Duodenal mucosa (tissue), 2 donors: ENCODE measurements at regions not wholly inside any gene's neighbourhood (a gene's known extent, or its start where the extent isn't known, plus 50 kb on each side); places are given as distances from the start of the nearest gene placed in this dataset.

Source experiments
- H3K27ac ChIP-seq: one replicate; pipeline ENCODE4 v1.7.0; 2013; ENCODE audit warnings: low read depth, low read length
- H3K27me3 ChIP-seq, 2 donors: one replicate each; pipeline ENCODE4 v1.7.0; 2013; ENCODE audit warnings: low read length in 2 of 2, control low read depth in 1 of 2; ENCODE audit not compliant: insufficient read depth in 2 of 2, control insufficient read depth in 1 of 2
- H3K36me3 ChIP-seq, 2 donors: one replicate each; pipeline ENCODE4 v1.7.0; 2013; ENCODE audit warnings: low read length in 2 of 2, control low read depth in 1 of 2; ENCODE audit not compliant: insufficient read depth in 2 of 2, control insufficient read depth in 1 of 2
- H3K4me1 ChIP-seq, 2 donors: one replicate each; pipeline ENCODE4 v1.7.0; 2013; ENCODE audit warnings: low read length in 2 of 2, control low read depth in 1 of 2; ENCODE audit not compliant: insufficient read depth in 2 of 2, control insufficient read depth in 1 of 2
- H3K4me3 ChIP-seq, 2 donors: one replicate each; pipeline ENCODE4 v1.7.0; 2013; ENCODE audit warnings: low read length in 2 of 2, low read depth in 1 of 2
- H3K9ac ChIP-seq, 2 donors: one replicate each; pipeline ENCODE4 v1.7.0; 2013; ENCODE audit warnings: low read length in 2 of 2, low read depth in 1 of 2
- H3K9me3 ChIP-seq, 2 donors: one replicate each; pipeline ENCODE4 v1.7.0; 2013; ENCODE audit warnings: low read length in 2 of 2, control low read depth in 1 of 2; ENCODE audit not compliant: control insufficient read depth in 1 of 2

DNA sequence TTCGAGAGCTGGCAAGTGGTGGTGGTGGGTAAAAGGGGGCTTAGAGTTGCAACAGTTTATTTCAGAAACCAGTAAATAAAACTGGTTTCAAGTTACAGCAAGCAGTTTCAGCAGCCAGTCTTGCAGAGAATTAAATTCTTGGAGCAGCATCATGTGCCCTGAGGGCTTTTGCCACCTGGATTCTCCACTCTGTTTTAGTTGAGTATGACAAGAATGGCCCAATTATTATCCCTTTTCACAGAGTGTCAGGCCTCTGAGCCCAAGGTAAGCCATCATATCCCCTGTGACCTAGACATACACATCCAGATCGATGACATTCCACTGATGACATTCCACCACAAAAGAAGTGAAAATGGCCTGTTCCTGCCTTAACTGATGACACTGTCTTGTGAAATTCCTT lies 72.8 kb upstream of the FANCL start:
- no peak overlapping the region for H3K4me3 ChIP-seq
- H3K27me3 ChIP-seq: no peaks in the 10 kb centered on the region
- no peaks in the 10 kb centered on the region for H3K36me3 ChIP-seq
- no peaks in the 10 kb centered on the region for H3K9me3 ChIP-seq
- no peak overlapping the region for H3K9ac ChIP-seq
- no peak overlapping the region for H3K27ac ChIP-seq
- H3K4me1 ChIP-seq: no peaks in the 10 kb centered on the region

DNA sequence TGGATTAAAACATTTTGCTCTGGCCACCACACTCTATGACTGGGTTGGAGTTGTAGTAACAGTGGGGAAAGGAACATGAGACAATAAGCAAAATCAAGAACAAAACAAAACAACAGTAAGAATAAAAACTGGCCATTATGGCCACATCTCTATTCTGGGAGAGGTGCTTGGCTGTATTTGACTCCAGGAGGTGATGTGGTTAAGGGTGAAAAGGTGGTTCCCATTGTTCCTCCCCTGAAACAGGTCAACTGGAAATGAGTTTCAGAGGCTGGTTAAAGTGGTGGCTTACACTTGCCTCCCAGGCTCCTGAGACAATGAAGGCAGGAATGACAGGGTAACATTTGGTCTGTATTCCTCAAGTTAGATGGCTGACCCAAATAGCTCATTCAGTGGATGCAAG lies 67.3 kb upstream of the FANCL start:
- Histone ChIP-seq H3K4me1 (no peaks in the 10 kb centered on the region), H3K9ac (no peak overlapping the region), H3K9me3 (no peaks in the 10 kb centered on the region), H3K27me3 (no peaks in the 10 kb centered on the region), H3K36me3 (no peaks in the 10 kb centered on the region), H3K27ac (no peak overlapping the region), H3K4me3 (no peak overlapping the region)

- Histone ChIP-seq H3K27ac (no peak overlapping the region), H3K4me1 (no peaks in the 10 kb centered on the region), H3K4me3 (no peak overlapping the region), H3K27me3 (no peaks in the 10 kb centered on the region), H3K9me3 (no peaks in the 10 kb centered on the region), H3K9ac (no peak overlapping the region), H3K36me3 (no peaks in the 10 kb centered on the region)
These were observed 63.7 kb upstream of the FANCL start for GRCh38 chr2:58304843-58305242.

DNA sequence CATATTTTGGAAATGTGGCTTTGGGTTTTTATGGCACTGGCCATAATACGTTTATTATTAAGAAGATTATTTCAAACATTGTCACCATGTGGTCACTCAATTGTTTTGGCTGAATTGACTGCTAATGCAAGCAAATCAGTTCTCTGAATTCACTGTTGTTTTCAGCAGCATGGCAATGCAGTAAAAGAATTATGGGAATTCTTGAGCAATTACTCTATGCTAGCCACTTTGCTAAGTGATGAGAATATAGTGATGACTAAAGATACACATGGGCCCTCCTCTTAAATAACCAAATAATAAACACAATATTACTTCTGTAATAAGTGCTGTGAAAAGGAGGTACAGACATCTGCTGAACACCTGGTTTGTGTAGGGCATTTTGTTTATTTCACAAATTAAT lies 58.0 kb upstream of the FANCL start:
- Histone ChIP-seq H3K9me3 (no peaks in the 10 kb centered on the region), H3K27me3 (no peaks in the 10 kb centered on the region), H3K4me1 (no peaks in the 10 kb centered on the region), H3K36me3 (no peaks in the 10 kb centered on the region), H3K9ac (no peak overlapping the region), H3K4me3 (no peak overlapping the region), H3K27ac (no peak overlapping the region)

GRCh38 chr2:58293056-58293455 lies 51.9 kb upstream of the FANCL start:
- H3K27me3 ChIP-seq: no peaks in the 10 kb centered on the region
- H3K4me3 ChIP-seq: no peak overlapping the region
- no peaks in the 10 kb centered on the region for H3K36me3 ChIP-seq
- no peaks in the 10 kb centered on the region for H3K9me3 ChIP-seq
- H3K9ac ChIP-seq: no peak overlapping the region
- H3K4me1 ChIP-seq: no peaks in the 10 kb centered on the region
- H3K27ac ChIP-seq: no peak overlapping the region

DNA sequence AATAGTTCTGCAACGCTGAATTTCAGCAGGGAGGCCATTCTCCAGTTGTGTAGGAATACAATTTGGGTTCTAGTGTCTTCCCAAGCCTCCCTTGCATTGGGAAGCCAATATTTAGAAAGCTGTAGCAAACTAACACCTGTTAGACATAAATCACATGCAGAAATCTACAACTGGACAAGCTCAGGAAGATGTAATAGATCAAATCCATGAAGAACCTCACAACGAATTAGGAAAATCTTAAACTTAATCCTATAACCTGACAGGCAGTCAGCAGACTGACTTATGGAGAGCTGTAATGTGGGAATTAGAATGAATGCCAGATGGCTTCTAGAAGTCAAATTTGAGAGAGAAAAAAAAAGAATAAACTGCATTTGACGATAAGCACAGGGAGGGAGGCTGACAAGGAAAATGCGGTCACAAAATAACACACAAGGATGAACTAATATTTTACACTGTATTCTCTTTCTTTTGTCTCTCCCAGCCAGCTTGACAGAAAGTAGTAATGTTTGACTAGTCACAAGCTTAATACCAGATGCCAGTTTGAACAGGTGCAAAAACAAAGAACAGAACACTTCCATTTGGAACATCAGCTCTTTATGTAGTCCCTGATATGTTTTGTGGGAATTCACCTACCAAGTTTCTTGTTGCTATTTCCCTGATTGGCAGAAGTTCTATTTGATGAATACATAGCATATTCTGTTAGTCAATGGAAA lies 50.8 kb upstream of the FANCL start:
- no peaks in the 10 kb centered on the region for H3K9me3 ChIP-seq
- H3K27ac ChIP-seq: no peak overlapping the region
- no peaks in the 10 kb centered on the region for H3K36me3 ChIP-seq
- no peak overlapping the region for H3K4me3 ChIP-seq
- no peaks in the 10 kb centered on the region for H3K4me1 ChIP-seq
- no peak overlapping the region for H3K9ac ChIP-seq
- H3K27me3 ChIP-seq: no peaks in the 10 kb centered on the region
